ENCODE measurements at regions not wholly inside any gene's neighbourhood (a gene's known extent, or its start where the extent isn't known, plus 50 kb on each side); places are given as distances from the start of the nearest gene placed in this dataset.
"Not testable (repeated sequence)": the region's sequence is repeated elsewhere in the genome, so short reads cannot be mapped to it uniquely, and the experiment has no call there.

- no peak for DNase-seq (ENCODE audit: low read depth in 2 of 2)
These were observed 1191.6 kb upstream of the CRIM1 start for GRCh38 chr2:35163948-35164347.

- no peak for DNase-seq (ENCODE audit: low read depth in 2 of 2)
These were observed 1194.7 kb upstream of the CRIM1 start for GRCh38 chr2:35160871-35161270.

- no peak for DNase-seq (ENCODE audit: low read depth in 2 of 2)
These were observed 1229.7 kb upstream of the CRIM1 start for GRCh38 chr2:35125871-35126270.

DNA sequence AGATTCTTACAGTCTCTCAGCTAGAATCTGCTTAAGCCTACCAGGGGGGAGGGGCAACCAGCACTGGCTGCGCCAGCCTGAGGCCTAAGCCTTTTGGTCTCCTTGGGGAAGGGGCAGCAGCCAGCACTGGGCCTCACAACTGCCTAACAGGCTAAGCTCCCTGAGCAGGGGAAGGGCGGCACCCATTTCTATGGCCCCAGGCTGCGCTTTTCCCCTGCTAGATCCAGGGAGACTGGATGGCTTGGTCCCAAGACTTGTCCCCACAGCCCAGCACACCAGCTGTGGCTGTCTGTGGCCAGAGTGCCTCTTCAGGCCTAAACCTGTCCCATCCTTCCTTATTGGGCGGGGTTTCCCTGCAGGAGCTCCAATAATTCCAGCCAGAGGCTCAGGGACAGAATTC, 1230.3 kb upstream of the CRIM1 start:
- no peak for DNase-seq (ENCODE audit: low read depth in 2 of 2)

- DNase-seq (ENCODE audit: low read depth in 2 of 2), result no peak
These were observed 1239.4 kb upstream of the CRIM1 start for GRCh38 chr2:35116151-35116550.

DNA sequence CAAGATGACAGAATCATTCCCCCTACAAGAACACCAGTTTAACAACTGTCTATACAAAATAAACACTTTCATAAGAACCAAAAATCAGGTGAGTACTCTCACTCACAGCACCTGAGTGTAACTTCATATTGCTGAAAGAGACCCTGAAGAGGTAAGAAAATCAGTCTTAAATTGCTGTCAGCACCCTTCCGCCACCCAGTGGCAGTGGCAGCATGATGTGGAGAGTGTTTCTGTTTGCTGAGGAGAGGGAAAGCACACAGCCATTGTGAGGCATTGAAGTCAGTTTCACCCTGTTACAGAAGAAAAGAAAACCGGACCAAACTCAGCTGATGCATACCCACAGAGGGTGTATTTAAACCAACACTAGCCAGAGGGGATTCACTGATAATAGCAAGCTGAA, 1240.8 kb upstream of the CRIM1 start:
- no peak for DNase-seq (ENCODE audit: low read depth in 2 of 2)

GRCh38 chr2:35112367-35112766, 1243.2 kb upstream of the CRIM1 start:
- not testable (repeated sequence) for DNase-seq (ENCODE audit: low read depth in 2 of 2)

DNA sequence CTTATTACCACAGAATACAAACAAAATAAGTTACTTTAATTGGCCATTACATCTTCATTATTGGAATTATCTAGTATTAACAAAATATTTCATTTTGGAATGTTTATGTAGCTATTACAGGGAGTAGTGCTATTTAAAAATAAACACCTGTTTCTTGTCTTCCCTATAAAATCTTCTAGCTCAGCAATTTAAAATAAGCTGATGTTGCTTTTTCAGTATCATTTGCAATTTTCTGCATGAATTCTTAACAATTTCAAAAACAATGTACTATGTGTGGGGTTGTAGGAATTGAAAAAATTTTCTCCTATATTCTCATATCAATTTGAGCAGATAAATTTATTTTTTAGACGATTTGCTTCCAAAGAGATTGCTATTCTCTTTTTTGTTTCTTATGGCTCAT, 1251.3 kb upstream of the CRIM1 start:
- no peak for DNase-seq (ENCODE audit: low read depth in 2 of 2)

GRCh38 chr2:35099342-35099741, 1256.2 kb upstream of the CRIM1 start:
- DNase-seq (ENCODE audit: low read depth in 2 of 2), result no peak

DNA sequence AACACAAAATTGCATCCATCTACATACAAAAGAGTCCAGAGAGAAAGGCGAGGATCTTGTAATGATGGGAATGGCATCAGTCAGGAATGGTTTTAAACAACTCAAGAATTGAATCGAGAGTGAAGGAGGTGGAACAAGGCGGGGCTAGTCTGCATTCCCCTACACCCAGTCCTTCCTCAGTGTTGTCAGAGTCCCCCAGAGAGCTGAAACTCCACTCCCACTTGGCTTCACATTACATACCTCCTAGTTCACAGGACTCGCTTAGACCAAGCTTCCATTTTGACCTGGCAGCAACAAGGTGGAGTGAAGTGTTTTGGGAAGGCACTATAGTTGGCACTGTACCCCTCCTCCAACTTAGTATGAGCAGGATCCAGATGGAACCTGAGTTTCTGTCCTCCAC, 1273.5 kb upstream of the CRIM1 start:
- DNase-seq (ENCODE audit: low read depth in 2 of 2), result no peak

GRCh38 chr2:35081622-35082015, 1274.0 kb upstream of the CRIM1 start:
- no peak for DNase-seq (ENCODE audit: low read depth in 2 of 2)

GRCh38 chr2:35081001-35081621, 1274.5 kb upstream of the CRIM1 start:
- DNase-seq (ENCODE audit: low read depth in 2 of 2), result no peak

- no peak for DNase-seq (ENCODE audit: low read depth in 2 of 2)
These were observed 1275.2 kb upstream of the CRIM1 start for GRCh38 chr2:35080231-35080910.

- DNase-seq (ENCODE audit: low read depth in 2 of 2), result no peak
These were observed 1288.2 kb upstream of the CRIM1 start for GRCh38 chr2:35067420-35067819.

DNA sequence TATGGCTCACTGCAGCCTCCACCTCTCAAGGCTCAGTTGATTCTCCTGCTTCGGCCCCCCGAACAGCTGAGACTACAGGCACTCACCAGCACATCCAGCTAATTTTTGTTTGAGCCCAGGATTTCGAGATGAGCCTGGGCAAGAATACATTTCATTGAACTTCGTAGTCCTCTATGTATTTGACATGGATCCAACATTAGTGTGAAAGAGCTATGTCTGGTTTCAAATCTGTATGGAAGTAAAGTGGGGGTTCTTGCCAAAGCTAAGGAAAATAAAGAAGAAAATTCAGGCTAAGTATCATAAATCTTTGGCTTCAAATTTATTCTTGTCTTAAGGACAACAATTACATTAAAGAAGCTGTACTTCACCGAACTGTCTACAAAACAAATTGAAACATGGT, 1291.7 kb upstream of the CRIM1 start:
- no peak for DNase-seq (ENCODE audit: low read depth in 2 of 2)

- DNase-seq (ENCODE audit: low read depth in 2 of 2), result no peak
These were observed 1319.7 kb upstream of the CRIM1 start for GRCh38 chr2:35035883-35036282.

DNA sequence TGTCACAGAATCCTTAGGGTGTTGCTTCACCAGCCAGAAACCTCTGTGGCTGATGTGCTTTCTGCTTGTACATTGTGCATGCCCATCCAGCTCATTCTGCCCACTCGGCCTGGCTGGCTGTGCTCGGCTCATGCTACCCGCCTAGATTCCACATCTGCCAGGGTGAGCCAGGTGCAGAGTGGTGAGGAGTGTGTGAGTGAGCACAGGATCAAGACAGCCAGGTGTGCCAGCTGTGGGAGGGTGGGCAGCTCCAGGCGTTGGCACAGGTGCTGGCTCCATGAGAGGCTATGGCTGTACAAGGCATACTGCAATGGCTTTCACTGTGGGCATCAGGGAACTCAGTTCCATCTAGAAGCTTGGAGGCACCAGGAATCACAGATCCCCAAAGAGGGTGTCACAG, 1321.8 kb upstream of the CRIM1 start:
- DNase-seq (ENCODE audit: low read depth in 2 of 2), result no peak

GRCh38 chr2:35023545-35023944, 1332.0 kb upstream of the CRIM1 start:
- DNase-seq (ENCODE audit: low read depth in 2 of 2), result no peak

GRCh38 chr2:35000453-35000852, 1355.1 kb upstream of the CRIM1 start:
- no peak for DNase-seq (ENCODE audit: low read depth in 2 of 2)

DNA sequence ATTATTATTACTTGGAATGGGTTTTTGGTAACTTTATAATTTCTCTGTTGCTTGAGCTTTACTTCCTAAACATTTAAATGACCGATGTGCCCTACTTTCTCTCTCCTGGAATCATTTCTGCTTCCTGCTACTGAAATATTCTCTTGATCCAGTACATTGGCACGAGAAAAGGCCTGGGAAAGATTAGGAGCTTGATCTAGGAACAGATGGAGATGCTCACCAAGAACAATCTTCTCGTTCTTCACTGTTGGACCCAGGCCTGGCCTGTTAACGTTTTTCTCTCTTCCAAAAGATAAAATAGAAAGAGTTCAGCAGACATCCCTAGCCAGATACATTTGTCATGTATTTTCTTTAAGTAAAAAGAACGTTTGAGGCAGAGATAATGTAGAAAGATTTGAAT, 1356.8 kb upstream of the CRIM1 start:
- no peak for DNase-seq (ENCODE audit: low read depth in 2 of 2)

- no peak for DNase-seq (ENCODE audit: low read depth in 2 of 2)
These were observed 1357.8 kb upstream of the CRIM1 start for GRCh38 chr2:34997779-34998178.

DNA sequence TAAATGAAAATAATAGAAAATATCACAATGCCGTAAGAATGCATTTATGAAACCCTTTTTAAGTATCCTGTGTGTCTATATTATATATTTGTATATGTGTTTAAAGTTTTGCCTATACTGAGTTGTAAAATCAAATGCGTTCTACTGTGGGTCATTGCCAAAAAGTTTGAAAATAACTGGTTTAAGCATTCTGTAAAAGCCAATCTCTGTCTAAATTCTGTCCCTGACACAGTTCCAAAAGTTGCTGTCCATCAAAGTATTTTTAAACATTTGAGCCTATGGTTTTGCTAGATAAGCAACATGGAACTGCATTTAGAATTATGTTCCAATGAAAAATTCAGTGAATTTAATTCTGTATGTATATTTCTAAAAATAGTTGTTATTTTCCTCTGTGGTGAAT, 1360.4 kb upstream of the CRIM1 start:
- DNase-seq (ENCODE audit: low read depth in 2 of 2), result no peak

GRCh38 chr2:34991508-34992274, 1363.9 kb upstream of the CRIM1 start:
- no peak for DNase-seq (ENCODE audit: low read depth in 2 of 2)
